ENCODE measurements at regions not wholly inside any gene's neighbourhood (a gene's known extent, or its start where the extent isn't known, plus 50 kb on each side); places are given as distances from the start of the nearest gene placed in this dataset.
A peak's percentile ranks its signal among the peaks of the same experiment; 100 is the strongest.

DNA sequence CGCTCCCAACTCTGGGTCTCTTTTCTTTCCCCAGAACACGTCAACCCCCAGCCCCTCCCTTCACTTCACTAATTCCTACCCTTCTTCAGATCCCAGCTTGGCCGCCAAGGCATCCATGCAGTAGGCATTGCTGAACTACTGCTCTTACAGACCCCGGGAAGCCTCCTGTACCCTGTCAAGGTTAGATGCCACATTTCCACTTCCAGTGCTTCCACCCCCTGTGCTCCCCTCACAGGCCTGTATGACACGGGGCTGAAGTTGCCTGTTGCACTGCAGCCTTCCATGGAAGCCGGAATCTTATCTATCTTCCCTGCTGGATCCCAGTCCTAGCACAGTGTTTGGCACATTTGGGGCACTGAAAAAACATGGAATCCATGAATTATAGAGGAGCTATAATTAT, 99.0 kb upstream of the SOD1 start:
- ChIA-PET CTCF (interaction anchor here (2.4 kb wide), 1 partner anchor 21 kb away, joined by 9 read pairs; no protein-coding TSS in a partner anchor), POLR2A (no interaction called here)
- TF ChIP-seq, protein P1, sequence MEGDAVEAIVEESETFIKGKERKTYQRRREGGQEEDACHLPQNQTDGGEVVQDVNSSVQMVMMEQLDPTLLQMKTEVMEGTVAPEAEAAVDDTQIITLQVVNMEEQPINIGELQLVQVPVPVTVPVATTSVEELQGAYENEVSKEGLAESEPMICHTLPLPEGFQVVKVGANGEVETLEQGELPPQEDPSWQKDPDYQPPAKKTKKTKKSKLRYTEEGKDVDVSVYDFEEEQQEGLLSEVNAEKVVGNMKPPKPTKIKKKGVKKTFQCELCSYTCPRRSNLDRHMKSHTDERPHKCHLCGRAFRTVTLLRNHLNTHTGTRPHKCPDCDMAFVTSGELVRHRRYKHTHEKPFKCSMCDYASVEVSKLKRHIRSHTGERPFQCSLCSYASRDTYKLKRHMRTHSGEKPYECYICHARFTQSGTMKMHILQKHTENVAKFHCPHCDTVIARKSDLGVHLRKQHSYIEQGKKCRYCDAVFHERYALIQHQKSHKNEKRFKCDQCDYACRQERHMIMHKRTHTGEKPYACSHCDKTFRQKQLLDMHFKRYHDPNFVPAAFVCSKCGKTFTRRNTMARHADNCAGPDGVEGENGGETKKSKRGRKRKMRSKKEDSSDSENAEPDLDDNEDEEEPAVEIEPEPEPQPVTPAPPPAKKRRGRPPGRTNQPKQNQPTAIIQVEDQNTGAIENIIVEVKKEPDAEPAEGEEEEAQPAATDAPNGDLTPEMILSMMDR (IDR thresholded peaks at IDR 0.05; ENCODE audit: control extremely low read depth, extremely low read depth, low read depth, missing control alignments), result no peak
- DNase-seq (ENCODE audit: extremely low spot score), result no peak

DNA sequence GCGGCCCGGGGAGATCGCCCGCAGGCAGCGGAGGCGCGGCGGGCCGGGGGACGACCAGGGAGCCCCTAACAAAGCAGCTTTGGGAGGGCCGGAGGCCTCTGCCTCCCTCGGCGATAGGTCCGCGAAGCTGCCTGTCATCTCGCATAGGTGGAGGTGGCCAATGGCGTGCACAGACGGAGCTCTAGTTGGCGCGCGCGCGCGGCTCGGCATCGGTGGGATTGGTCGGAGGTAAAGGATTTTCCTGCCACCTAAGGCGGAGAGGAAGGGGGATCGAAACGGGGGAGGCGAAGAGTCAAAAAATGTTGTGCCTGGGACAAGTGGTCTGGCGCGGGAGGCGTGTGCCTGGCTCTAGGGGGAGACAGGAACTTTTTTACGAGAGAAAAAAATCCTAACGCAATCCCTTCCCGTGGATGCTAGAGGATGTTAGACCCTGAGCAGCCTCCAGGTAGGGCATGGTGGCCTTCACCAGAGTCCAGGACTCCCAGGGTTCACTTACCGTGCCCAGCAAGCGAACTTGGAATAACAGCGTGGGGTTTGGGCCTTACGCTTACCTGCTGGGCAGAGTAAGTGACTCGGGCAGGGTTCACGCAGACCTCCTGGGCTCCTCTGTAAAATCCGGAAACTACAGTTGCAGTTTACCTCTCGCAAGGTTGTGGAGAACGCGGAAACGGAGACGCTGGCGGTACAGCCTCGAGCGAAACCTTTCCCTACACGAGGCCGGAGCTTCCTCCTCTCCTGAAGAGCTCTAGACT, 99.9 kb upstream of the SOD1 start:
- peak; percentile 67 for DNase-seq (ENCODE audit: extremely low spot score)
- TF ChIP-seq, protein P1 (IDR thresholded peaks at IDR 0.05; ENCODE audit: control extremely low read depth, extremely low read depth, low read depth, missing control alignments), result no peak
- POLR2A ChIA-PET, result no interaction called here
- CTCF ChIA-PET, result interaction anchor here (1.5 kb wide), 1 partner anchor 12 kb away, joined by 3 read pairs; no protein-coding TSS in a partner anchor

DNA sequence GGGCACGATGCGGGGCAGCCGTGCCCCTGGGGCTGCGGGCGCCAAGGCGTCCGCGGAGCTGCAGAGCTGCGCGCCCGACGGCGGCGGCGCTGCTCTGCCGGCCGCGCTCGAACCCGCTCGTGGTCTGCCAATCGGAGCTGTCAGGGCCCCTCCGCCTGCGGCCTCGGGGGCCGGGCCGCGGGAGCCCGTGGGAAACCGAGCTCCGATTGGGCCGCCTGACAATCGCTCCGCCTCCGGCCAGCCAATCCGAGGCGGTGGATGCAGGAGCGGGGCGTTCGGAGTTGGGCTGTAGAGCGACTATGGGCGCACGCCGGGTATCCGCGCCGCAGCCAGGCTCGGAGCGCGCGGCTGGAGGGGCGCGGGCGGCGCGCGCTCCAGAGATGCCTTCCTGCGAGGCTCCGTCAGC, 100.5 kb upstream of the SOD1 start:
- peak; percentile 67 for DNase-seq (ENCODE audit: extremely low spot score)
- POLR2A ChIA-PET, result no interaction called here
- TF ChIP-seq, protein P1 (IDR thresholded peaks at IDR 0.05; ENCODE audit: control extremely low read depth, extremely low read depth, low read depth, missing control alignments), result peak; percentile 21
- CTCF ChIA-PET, result interaction anchor here (1.0 to 1.5 kb wide), 2 partner anchors 10 to 12 kb away, joined by 3 read pairs; no protein-coding TSS in a partner anchor

DNA sequence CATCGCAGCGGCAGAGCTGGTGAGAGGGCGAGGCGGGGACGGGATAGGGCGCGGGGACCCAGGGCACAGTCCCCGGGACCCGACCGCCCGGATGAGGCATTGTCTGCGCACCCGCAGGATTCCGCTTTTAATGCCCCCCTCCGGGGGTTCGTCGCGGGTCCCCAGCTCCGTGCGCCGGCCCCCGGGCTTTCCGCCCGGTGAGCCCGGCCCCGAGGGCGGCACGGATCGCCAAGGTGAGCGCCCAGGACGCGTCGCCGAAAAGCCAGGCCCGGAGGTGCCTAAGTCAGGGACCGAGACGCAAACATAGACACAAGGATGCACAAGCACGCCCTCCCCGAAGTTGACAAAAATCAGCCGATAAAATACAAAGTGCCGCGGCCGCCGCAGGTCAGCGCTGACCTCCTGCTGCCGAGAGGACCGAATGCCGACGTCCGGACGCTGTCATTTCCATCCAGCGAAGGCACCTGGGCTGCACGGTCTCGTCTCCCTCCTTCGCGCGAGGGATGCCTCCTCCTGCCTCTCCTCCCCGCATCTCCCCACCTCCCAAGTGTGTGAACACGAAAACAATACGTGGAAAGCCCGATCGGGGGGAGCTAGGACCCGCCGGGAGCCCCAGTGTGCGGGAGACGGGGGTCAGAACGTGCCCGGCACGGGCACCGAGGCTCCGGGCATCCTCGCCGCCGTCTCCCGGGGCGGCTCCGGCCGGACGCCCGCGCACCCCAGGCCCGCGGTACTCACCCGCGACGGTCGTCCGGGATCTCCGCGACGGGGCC, 101.1 kb upstream of the SOD1 start:
- POLR2A ChIA-PET, result no interaction called here
- TF ChIP-seq, protein P1 (IDR thresholded peaks at IDR 0.05; ENCODE audit: control extremely low read depth, extremely low read depth, low read depth, missing control alignments), result no peak
- CTCF ChIA-PET, result interaction anchor here (1.0 to 1.5 kb wide), 2 partner anchors 9 to 13 kb away, joined by 3 read pairs; no protein-coding TSS in a partner anchor
- no peak for DNase-seq (ENCODE audit: extremely low spot score)

DNA sequence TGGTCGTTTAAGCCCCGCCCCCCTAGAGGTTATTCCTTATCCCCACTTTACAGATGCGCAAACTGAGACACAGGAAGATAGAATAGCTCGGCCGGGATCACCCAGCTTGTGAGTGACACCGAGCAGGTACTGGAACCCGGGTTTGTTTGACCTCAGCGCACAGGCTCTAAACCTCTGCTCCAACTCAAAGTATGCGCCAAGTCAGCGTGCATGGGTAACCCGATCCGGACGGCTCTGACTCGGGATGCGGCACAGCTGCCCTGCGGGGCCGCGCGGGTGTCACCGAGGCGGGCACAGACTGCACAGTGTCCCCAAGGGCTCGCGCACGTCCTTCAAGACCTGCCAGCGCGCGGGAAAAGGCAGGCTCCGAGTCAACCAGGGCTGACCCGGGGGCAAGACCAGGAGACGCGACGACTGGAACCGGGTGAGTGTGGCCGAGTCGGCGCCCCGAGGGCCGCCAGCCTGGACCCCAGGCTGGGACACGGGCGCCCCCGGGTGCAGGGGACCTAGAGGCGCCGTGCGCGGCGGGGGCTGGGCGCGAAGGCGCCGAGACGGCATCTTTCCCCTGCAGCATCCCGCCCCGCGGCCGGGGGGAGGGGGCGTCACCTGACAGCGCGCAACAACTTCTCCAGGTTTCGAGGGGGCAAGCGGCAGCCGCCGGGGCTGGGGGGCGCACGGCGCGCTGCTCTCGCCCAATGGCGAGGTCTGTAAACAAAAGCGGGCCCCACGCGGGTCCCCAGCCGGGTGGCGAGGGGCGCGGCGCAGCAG, 101.9 kb upstream of the SOD1 start:
- CTCF ChIA-PET, result interaction anchor here (1.2 kb wide), 1 partner anchor 14 kb away, joined by 3 read pairs; no protein-coding TSS in a partner anchor
- DNase-seq (ENCODE audit: extremely low spot score), result no peak
- TF ChIP-seq, protein P1 (IDR thresholded peaks at IDR 0.05; ENCODE audit: control extremely low read depth, extremely low read depth, low read depth, missing control alignments), result no peak
- POLR2A ChIA-PET, result no interaction called here

DNA sequence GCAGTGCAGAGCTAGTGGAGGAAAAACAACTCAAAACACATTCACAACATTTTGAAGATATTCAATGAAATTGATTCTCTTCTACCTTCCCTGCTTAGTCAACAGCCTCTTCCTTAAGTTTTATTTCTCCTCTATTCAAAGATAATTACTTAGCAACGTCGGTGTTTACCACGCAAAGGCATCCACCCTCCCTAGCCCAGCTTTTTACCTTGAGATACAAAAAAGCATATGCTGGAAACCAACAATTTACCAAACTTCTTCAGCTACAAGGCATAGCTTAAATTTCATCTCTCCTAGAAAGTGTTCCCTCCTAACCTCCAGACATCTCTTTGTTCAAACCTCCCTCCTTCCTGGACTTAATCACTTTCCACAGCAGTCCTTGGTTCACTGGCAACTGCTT, 102.8 kb upstream of the SOD1 start:
- CTCF ChIA-PET, result interaction anchor here (1.2 kb wide), 1 partner anchor 15 kb away, joined by 3 read pairs; no protein-coding TSS in a partner anchor
- POLR2A ChIA-PET, result no interaction called here
- TF ChIP-seq, protein P1 (IDR thresholded peaks at IDR 0.05; ENCODE audit: control extremely low read depth, extremely low read depth, low read depth, missing control alignments), result no peak
- no peak for DNase-seq (ENCODE audit: extremely low spot score)

Data from GM10248 (cell line).